Stromal cell of bone marrow (primary cell): ENCODE measurements at regions not wholly inside any gene's neighbourhood (a gene's known extent, or its start where the extent isn't known, plus 50 kb on each side); places are given as distances from the start of the nearest gene placed in this dataset.

Source experiments
- DNase-seq: peaks from one replicate; pipeline ENCODE4 v3.0.0-alpha.2; 2012; ENCODE audit warnings: low read depth

DNA sequence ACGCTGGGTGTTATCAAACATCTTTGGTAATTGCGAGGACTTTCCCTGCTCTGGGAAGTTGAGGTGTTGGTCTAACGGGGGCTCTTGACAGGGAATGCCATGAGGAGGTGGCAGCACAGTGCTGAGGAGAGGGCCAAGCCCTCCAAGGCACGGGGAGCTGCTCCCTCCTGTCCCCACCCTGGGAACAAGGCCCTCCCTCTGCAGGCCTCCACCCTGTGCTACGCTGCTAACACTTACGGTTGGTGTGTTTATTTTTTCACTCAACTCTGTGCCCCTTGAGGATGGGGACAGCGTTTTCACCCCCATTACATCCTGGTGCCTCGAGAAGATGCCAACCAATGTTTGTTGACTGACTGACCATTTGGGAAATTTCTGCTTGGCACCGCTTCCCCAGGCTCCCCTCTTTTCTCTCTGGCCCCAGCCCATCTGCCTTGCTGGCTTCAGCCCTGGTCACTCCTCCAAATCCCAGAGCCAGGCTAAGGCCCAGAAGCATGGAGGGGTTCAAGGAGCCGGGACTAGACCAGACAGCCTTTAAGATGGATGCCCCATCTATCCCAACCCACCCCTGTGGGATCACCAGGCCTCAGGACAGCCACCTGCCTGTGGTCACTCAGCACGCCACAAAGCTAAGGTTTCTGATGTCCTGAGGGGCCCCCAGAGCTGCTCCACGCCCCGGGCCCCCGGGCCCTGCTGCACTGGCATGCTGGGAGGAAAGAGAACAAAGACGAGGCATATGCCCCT, 125.7 kb downstream of the BARX1 start:
- DNase-seq, result no peak

GRCh38 chr9:93828331-93829097, 126.6 kb downstream of the BARX1 start:
- no peak for DNase-seq

DNA sequence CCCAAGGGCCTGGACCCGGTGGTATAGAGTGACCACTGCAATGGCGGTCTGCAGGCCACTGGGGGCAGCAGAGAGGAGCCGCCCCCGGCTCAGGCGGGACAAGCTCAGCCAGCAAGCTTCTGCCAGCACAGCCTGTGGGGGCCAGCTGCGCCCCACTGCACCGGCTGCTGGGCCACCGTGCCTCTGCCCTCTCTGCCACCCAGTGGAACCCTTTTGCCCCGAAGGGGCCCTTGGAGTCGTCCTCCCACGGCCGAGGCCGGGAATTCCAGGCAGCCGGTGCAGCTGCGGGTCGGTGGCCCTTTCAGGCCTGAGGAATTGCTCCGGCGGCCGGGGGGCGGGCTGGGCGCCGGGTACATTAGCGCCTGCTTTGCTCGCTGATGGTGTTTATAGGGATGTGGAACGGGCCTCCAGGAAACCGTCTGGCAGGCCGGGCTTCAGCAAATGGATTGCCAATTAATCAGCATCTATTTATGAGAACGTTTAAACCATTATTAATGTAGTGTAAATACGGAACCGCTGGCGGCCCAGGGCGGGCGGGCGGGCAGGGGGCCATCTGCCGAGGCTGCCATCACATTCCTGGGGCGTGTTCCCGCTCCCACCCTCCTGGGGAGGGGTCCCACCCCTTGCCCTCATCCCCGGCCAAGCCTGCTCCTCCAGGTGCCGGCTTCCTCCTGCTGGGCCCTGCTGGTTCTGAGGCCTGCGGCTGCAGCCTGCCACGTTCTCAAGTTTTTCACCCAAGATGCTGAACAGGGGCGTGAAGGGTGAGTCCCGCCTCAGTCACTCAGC, 127.4 kb downstream of the BARX1 start:
- peak; percentile 4 for DNase-seq

GRCh38 chr9:93826905-93827544, 128.1 kb downstream of the BARX1 start:
- no peak for DNase-seq

GRCh38 chr9:93826209-93826608, 128.9 kb downstream of the BARX1 start:
- DNase-seq, result no peak

- no peak for DNase-seq
These were observed 129.6 kb downstream of the BARX1 start for GRCh38 chr9:93825348-93826115.

GRCh38 chr9:93824386-93825294, 130.5 kb downstream of the BARX1 start:
- DNase-seq, result no peak

DNA sequence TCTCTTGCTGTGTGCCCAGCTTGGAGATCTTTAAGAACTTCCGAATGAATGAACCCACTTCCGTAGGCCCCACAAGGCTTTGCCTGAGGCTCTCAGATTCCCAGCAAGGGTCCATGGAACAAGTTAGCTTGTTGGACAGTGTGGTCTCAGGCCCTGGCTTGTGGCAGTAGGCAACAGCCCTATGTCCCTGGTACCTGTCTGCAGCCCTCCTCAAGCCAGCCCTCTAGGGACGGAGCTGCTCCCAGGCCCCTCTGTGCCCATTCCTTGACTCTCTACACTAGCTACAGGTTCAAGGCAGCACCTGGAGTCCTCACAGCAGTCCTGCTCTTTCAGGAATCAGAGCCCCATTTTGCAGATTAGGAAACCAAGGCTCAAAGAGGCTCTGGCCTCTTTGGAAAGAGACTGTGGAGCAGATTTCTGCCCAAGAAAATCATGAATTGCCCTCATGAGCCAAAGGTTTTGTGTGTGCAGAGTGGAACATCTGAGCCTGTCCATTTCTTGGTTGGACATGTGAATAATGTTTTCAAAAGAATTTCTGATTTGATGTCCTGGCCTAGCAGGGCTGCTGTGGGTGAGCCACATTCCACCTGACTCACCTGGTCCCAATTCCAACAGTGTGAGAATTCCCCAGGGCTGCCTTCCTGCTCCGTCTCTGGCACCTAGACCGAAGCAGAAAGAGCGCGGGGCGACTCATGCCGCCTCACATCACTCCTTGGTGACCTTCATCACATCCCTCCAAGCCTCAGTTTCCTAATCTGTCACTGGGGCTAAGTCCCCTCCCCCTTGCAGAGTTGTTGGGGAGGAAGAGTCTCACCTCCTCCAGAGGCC, 131.7 kb downstream of the BARX1 start:
- no peak for DNase-seq

GRCh38 chr9:93822229-93822628, 132.9 kb downstream of the BARX1 start:
- no peak for DNase-seq

GRCh38 chr9:93821307-93821703, 133.8 kb downstream of the BARX1 start:
- DNase-seq, result no peak

DNA sequence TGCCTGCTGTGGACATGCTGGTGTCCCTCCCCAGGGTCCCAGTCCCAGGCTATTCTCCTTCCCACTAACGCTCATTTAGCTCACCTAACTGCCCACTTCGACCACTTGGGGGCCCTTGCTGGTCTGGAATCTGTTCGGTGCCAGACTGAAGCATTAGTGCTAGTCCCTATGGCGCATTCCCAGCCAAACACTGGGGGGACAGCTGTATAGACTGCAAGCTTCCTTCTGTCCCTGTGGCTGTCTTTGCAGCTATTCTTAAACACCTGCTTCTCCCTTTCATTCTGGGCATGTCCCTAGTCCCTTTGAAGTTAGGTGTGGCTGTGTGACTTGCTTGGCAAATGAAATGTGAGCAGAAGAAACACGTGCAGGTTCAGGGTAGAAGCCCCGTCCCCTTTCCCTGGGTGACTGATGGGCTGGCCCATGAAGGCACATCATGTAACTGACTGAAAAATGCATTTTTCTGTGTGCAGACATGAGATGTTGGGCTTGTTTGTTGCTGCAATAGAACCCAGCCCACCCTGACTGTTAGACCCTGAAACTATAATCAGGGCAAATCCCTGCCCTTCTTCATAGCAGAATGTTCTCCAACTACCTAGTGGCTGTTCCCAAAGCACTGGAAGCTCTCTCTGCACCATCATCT, 134.4 kb downstream of the BARX1 start:
- DNase-seq, result no peak

DNA sequence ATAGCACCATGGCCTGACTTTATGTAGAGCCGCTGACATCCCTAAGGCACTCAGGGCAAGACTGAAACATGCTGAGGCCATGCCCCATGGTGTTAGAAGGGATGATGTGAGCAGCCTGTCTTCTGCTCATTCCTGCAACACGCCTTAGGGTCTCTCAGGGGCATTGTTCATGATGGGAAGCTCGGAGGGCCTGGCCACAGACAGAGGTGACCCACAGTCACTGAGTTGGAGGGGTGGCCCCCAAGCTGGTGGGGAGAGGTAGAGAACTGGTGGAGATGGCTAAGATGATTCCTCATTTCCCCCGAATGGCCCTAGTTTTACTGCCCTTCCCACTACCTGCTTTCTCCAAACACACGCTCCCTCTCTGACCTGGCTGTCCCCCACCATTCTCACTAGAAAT, 135.2 kb downstream of the BARX1 start:
- DNase-seq, result no peak

GRCh38 chr9:93818827-93819472, 136.2 kb downstream of the BARX1 start:
- DNase-seq, result no peak

DNA sequence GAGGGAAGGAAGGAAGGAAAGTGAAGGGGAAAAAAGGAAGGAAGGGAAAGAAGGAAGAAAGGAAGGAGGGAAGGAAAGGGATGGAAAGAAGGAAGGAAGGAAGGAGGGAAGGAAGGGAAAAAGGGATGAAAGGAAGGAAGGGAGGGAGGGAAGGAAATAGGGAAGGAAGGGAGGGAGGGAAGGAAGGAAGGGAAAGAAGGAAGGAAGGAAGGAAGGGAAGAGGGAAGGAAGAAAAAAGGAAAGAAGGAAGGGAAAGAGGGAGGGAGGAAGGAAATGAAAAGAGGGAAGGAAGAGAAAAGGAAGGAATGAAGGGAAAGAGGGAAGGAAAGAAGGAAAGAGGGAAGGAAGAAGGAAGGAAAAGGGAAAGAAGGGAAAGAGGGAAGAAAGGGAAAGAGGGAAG, 136.9 kb downstream of the BARX1 start:
- DNase-seq, result no peak

DNA sequence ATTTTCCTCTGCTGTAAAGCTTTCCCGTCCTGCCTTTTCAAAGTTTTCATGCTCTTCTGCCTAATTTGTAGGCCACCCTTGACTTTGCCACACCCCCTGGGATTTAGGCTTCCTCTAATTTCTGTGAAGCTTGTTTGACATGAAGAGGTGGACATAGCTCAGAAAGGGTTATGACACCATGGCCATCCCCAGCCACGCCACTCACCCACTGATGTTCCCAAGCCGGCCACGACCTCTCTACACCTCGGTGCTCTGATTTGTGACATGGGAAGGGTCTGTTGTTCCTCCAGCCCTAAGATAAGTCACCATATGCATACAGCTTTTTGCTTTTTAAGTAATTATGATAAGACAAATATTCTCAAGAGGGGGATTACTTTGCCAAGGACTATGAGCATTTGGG, 139.5 kb downstream of the BARX1 start:
- no peak for DNase-seq

- no peak for DNase-seq
These were observed 140.0 kb downstream of the BARX1 start for GRCh38 chr9:93815135-93815534.

- no peak for DNase-seq
These were observed 140.8 kb downstream of the BARX1 start for GRCh38 chr9:93814077-93814956.
